LHCN-M2 (cell line): ENCODE measurements at regions not wholly inside any gene's neighbourhood (a gene's known extent, or its start where the extent isn't known, plus 50 kb on each side); places are given as distances from the start of the nearest gene placed in this dataset.

ENCODE experiments used
- DNase-seq: peaks from one replicate; pipeline ENCODE4 v3.0.0-alpha.2; 2012; ENCODE audit warnings: low read depth

DNA sequence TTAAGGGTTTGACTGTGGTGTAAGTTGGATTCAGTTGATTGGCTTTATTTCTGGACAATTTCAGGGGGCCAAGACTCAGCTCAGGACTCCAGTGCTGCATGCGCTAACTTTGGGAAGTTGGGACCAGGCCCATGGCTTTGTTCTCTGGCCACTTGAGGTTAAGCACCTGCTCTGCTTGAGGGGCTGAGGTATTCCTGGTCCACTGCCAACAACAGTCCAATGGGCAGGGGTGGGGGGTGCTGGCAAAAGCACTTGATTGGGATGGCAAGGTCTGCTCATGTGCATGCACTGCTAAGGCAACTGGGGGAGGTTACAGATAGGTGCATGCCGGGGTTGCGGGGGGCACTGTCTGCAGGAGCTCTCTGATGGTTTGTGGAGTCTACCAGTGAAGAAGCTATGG, 52.6 kb upstream of the ASB17 start:
- DNase-seq: no peak

DNA sequence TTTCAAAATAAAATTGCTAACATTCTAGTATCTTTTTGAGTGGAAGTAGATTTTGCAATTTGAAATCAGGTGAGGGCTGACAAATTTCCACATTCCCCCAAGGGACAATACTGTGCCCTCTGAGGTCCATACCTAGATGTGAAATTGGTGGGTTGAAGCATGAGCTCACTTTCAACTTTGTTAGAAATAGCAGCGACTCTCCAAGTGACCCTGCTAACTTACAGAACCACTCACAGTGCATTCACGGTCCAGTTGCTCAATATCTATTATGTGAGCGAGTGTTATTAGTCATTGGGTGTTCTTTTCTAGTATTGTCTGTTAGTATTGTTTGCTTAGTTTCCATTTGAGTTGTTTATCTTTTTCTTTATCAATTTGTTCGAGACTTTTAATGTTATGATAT, 53.6 kb upstream of the ASB17 start:
- DNase-seq: peak; percentile 12

DNA sequence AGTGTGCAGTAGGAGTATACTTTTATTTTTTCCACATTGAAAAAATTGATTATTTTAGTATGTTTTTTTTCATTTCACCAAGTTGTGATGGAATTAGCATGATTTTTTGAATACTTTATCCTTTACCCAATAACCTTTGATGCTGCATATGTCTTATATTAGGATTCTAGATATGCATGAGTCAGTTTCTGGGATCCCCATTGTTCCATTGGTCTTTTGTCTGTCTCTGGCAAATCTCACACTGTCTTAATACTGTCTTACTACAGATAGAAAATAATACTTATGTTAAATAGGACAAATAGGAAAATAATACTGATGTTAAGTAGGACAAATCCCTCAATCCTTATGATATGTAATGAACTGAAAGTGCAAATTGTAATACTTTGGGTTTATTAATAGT, 54.3 kb upstream of the ASB17 start:
- no peak for DNase-seq

DNA sequence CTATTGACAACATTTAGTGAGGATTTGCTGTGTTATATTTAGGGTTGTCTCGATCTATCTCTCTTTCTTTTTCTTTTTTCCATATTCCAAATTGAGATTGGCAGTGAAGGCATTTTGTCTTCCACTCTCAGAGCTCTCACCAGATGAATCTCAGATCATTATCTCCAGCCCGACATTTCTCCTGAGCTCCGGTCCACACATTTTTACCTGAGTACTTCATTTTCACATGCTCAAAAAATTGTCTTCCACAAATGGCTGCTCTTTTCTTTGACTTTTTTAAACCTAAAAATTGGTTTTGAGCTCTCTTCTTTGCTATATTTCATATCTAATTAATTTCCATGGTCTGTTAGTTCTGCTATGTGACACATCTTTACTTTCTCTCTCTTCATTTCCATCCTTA, 56.9 kb upstream of the ASB17 start:
- DNase-seq: no peak

DNA sequence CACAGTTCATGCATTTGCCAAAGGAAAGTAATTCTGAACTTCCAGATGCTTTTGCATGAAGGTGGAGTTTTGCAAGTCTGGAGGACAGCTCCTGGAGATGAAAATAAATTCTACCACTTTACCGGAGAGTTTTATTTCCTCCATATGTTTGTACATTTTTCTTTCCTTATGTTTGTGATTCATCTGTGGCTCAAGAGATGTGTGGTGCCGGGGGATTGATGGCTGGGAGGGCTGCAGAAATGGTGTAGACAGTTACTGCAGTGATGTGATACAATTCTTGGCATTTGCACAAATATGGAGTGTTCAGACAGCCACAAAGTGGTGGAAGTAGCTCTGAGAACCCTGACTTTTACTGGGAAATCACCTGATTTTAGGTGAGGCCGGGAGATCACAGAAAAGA, 58.5 kb upstream of the ASB17 start:
- DNase-seq: no peak

DNA sequence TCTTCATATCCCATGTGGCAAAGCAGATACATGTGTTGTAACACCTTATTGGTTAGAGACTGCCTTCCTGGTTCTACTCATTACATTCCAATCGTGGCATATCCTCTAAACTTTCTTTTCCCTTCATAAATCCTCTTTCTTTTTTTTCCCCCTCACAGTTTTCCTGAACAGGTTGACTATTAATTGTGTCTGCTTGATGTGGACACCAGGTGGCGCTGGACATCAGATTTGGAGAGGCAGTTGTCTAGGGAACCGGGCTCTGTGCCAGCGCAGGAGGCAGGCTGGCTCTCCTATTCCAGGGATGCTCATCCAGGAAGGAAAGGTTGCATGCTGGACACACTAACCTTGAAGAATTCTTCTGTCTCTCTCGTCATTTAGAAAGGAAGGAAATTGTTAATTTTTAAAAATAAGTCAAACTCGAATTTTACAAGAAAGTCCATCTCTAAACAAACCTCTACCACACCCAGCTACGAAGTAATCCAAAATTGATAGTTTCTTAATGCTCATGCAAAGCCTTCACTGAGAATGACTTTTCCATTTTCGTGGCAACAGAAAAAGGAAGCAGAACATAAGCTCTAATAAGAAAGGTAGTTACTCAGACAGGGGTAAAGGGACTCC, 59.4 kb upstream of the ASB17 start:
- DNase-seq: peak; percentile 69

DNA sequence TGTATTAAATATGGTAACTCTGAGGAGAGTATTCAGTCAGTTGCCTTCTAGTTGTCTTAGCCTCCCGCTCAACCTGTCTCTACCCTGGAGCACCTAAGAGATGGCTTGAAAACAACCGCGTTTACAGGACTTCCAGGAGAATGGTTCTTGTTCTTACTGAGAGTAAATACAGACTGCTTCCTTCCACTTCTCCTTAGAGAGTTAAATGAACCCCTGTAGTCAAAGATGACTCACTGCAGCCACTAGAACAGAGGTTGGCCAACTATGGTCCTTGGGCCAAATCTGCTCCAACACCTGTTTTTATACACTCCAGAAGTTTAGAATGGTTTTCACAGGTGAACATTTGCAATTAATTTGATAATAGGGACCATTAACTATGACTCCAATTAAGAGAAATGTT, 60.1 kb upstream of the ASB17 start:
- DNase-seq: no peak

DNA sequence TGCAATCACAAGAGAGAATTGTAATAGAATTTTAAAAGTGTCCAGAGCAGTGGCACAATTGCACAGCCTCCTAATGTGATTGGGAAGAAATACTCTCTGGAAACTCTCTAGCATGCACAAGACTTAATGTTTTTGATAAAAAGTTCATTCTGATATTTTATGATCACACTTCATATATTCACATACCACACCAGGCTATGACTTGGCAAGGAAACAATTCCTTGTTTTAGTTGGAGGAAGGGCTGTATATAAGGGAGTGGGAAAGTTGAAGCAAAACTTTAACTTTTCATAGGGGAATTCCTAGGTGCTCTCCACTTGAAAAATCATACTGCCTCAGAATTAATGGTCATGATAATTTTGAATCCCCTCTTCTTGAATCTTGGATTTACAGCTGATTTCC, 61.5 kb upstream of the ASB17 start:
- DNase-seq: no peak

DNA sequence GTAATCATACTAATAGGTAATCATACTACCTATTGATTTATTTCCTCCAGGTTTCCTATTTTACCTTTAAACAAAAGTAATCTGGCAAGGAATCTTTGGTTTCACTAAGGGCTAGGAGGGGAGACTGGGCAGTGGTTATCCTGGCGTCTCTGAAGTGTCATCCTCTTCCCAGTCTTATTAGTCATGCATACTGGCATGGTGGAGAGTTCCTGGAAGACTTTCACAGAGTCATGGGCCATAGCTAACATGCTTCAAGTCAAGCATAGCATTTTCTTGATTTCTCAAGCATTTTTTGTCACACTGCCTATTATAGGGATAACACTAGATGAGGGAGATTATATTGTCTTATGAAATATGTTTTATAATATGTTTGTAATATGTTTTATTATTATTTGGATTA, 64.0 kb upstream of the ASB17 start:
- DNase-seq: no peak

DNA sequence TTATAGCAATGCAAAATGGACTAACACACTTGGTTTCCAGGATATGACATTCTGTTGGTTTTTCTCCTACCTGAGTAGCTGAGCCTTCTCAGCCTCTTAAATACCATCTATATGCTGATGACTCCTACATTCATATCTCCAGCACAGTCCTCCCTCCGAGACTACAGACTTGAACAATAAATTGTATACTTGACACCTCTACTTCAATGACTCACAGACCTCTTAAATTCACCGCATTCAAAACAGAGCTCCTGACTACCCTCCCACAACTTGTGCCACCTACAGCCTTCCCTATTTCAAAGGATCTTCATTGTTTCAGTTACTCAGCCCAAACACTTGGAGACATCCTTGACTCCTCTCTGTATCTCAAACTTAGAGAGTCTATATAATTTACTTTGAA, 66.8 kb upstream of the ASB17 start:
- DNase-seq: no peak

DNA sequence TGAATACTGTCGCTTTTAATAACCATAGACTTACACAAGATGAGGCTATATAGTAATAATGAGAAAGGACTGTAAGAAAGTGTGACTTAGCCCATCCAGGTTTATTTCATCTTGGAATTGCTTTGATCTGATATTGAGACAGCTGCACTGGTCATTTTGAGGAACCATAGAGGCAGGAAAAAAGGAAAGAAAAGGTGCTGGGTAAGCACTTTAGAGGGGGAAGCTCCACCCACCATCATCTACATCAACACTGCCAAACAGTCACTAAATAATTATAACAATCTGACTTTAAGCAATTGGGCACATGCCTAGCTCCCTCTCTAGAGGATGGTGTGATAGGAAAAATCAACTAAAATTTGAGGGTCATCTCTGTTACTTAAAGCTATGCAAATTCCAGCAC, 70.6 kb upstream of the ST6GALNAC3 start:
- no peak for DNase-seq

DNA sequence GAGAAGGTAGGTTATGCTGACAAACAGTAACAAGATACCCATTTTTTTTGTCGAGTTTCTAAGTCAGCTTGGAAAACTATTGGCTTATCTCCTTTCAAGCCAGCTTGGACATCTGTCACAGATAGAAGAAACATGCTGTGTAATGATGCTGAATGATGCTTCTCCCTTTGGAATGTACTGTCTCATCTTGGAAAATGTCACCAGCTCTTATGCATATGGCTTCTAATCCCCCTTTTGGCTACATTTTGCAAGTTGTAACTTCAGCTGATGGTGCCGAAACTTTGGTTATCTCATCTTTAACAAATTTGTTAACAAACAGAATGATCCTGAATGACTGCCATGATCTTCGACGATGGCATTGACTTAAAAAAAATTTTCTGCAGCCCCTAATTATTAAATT, 68.8 kb upstream of the ST6GALNAC3 start:
- DNase-seq: no peak

DNA sequence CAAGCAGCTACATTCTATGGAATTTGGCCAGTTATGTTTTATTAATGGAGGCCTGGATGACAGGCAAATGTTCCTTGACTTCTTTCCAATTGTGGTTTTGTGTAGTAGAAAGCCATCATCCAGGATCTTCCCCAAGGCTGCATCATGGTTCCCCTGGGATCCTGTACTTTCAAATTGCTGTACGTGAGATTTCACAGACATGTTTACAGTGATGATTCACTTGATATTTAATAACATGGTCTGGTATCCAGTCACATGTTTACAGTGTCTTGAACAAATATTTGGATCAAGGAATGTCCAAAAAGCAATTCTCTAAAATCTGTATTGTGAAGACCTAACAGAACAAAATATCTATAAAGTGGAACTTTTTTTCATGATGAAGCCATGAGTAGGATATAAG, 68.3 kb upstream of the ST6GALNAC3 start:
- DNase-seq: peak; percentile 67

DNA sequence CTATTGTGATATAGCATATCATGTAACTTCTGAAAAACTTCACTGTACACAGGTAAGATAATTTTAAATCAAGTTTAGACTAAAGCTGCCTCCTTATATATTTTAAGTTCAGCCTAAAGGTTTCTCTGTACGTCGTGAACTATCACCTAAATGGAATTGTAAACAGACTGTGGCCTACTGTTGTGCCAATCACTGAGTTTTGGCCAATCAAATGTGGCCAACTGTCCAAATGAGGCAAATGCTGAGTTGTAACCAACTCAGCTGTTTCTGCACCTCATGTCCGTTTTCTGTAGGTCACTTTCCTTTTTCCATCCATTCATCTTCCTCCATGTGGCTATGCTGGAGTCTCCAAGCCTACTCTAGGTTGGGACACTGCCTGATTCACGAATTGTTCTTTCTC, 63.7 kb upstream of the ST6GALNAC3 start:
- DNase-seq: no peak

DNA sequence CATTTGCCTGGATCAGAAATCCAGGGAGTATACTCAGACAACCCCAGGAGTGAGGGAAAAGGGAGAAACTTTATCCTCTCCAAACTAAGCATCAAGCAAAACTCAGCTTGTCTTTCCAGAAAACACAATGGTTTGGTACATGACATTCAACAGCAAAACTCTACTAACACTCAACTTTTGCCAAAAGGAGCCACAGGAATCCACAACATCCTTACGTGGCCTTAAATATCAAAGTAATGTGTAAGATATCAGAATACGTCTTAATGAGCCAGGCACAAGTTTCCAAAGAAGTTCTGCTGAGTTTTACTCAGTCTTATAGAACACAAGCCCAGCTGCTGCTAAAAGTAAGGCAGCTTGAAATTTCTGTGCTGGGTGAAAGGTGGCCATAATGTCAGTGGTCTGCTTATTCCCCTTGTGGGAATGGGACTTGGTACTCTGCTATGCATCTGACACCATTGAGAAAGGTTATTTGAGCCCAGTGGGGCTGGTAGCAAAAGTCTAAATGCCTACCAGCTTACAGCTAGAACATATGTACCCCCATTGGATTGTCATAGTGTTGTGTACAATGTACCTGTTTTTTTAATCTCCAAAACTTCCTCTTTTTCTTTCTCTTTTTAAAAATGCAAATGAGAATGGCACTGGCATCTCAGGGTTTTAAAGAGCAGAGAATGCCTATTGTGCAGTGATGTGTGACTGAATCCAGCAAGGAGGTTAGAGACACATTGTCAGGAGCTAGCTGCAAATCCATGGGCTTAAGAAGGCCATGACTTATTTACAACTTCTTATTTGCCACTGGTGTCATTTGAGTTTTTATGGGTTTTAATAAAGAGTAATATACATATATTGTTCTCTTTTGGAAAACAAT, 62.0 kb upstream of the ST6GALNAC3 start:
- no peak for DNase-seq

DNA sequence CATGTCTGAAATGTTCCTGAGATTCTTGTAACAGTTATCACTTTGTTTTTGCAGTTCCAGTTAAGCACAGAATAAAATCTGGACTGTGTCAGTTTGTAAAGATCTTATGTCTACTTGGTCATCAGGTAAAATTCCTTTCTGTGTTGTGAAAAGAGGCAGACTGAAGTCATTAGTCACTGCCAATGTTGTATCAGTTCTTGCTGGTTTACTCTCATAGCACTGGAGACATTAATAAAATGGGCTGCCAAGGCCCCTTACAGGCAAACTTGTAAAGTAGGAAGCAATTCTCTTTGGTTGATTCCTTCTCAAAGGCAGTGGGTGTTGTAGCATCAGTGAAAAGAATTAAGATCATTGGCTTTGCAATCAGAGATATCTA, 61.4 kb upstream of the ST6GALNAC3 start:
- DNase-seq: no peak

DNA sequence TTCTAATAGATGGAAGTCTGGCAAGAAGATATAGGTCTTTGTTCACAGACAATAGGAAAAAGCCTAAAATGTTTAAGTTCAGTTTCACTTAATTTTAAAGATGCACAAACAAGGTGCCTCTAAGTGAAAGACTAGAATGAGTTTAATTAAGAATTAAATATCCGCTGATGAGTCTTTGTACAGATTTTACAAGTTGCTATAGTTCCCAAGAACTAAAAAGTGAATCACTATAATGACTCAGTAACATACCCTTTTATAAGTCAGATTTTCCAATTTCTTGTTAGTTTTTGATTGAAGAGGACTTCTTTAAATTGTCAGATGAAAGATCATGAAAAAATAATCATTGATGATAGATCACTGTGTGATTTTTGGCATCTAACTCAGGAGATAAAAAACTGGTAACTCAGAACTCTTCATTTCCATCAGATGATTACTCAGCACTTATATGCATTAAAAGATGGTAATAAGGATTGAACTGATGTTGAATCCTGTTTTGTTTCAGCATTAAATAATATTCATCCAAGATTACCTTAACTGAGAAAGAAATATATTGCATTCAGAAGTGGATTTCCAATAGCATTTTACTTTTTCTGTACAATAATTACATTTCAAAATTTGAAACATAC, 59.0 kb upstream of the ST6GALNAC3 start:
- DNase-seq: no peak

DNA sequence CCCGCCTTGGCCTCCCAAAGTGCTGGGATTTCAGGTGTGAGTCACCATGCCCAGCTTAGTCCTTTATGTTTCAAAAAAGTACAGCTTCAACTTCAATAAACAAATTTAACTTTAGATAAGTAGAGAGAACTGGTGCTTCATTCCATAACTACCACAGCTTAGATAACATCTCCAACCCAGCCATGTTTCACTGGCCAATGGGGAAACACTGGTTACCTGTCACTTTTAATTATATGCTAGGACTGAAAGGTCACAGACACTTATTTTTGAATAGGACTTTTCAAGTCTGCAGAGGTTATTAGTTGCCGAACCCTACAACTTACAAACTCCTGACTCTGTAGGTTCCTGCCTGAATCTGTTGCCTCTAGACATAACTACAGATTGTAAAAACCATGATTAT, 56.5 kb upstream of the ST6GALNAC3 start:
- DNase-seq: no peak

DNA sequence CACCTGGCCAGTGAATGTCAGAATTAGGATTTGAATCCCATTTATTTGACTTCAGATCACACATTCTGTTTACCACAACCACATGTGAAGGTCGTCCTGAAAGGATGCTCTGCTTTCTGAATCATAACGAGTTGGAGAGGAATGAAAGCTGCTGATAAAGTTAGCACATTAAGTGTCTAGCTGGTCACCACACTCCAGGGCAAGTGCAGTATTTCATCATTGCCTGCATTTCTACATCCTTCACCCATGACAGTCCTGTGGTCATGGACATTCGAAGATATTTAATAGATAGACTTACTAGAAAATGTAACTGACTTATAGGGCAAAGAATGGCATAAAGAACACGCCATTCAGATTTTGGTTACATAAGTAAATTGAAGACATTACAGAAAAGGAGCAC, 52.7 kb upstream of the ST6GALNAC3 start:
- DNase-seq: no peak

DNA sequence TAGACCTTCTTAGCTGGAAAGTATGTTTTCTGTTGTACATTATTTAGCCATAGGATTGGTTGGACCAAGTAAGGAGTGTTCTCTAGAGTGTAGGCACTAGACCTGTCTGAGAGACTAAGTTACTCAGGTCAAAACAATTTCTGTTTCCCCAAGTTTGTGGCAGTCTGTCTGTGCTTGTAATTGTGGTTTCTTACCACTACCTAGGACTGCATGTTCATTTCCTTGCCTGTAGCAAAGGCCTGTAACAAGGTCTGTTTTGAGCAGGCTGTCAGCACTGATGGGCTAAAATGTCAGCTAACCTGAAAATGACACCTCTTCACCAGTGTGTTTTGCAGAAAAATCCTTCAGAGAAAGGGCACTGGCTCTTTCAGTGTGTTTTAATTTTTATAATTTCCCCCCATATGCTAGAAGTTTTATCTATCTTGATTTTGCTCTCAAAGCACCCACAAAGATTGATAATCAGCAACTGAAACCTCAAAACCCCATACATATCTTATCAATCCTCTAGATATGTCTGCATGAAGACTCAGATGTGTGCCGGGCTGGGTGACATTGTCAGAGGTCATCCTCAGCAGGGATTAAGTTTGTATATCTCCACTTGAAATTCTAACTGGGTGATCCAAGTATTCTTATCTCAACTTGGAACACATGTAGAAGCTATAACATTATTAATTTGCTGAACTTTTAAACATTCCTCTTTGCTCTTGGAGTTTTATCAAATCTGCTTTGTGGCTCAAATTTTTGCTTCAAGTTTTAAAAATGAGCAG, 50.7 kb upstream of the ST6GALNAC3 start:
- no peak for DNase-seq
